Endometrial microvascular endothelial cells (primary cell): ENCODE measurements at regions not wholly inside any gene's neighbourhood (a gene's known extent, or its start where the extent isn't known, plus 50 kb on each side); places are given as distances from the start of the nearest gene placed in this dataset.

Experiments used
- in situ Hi-C: cut with HindIII; loops from 2 replicates; pipeline ENCODE4 v1.10.0; 2017; ENCODE audit warnings: low sequenced_read_pairs, low pct_unique_long_range_greater_than_20kb; ENCODE audit errors: inconsistent ontology term

GRCh38 chr2:83661711-83662110 is 797.4 kb downstream of the SUCLG1 start:
- in situ Hi-C loops: no loop called here

GRCh38 chr2:83654091-83654611 is 804.9 kb downstream of the SUCLG1 start:
- in situ Hi-C loops: no loop called here

GRCh38 chr2:83650898-83651297 is 808.2 kb downstream of the SUCLG1 start:
- in situ Hi-C loops: no loop called here

- in situ Hi-C loops: no loop called here
Observed at GRCh38 chr2:83650161-83650560, 808.9 kb downstream of the SUCLG1 start.

- in situ Hi-C loops: no loop called here
Observed at GRCh38 chr2:83640506-83640905, 818.6 kb downstream of the SUCLG1 start.

- in situ Hi-C loops: no loop called here
Observed at GRCh38 chr2:83633423-83633822, 825.7 kb downstream of the SUCLG1 start.

GRCh38 chr2:83630351-83630750 is 828.7 kb downstream of the SUCLG1 start:
- in situ Hi-C loops: no loop called here

GRCh38 chr2:83615511-83615910 is 843.6 kb downstream of the SUCLG1 start:
- in situ Hi-C loops: no loop called here

- in situ Hi-C loops: no loop called here
Observed at GRCh38 chr2:83613178-83613577, 845.9 kb downstream of the SUCLG1 start.

GRCh38 chr2:83602753-83603152 is 856.3 kb downstream of the SUCLG1 start:
- in situ Hi-C loops: no loop called here

- in situ Hi-C loops: no loop called here
Observed at GRCh38 chr2:83596592-83597282, 862.3 kb downstream of the SUCLG1 start.

GRCh38 chr2:83595926-83596325 is 863.2 kb downstream of the SUCLG1 start:
- in situ Hi-C loops: no loop called here

GRCh38 chr2:83595121-83595690 is 863.9 kb downstream of the SUCLG1 start:
- in situ Hi-C loops: no loop called here

- in situ Hi-C loops: no loop called here
Observed at GRCh38 chr2:83594241-83595120, 864.6 kb downstream of the SUCLG1 start.

GRCh38 chr2:83587309-83587708 is 871.8 kb downstream of the SUCLG1 start:
- in situ Hi-C loops: no loop called here

- in situ Hi-C loops: no loop called here
Observed at GRCh38 chr2:83585250-83585649, 873.8 kb downstream of the SUCLG1 start.

- in situ Hi-C loops: no loop called here
Observed at GRCh38 chr2:83584672-83585071, 874.4 kb downstream of the SUCLG1 start.

GRCh38 chr2:83582589-83582988 is 876.5 kb downstream of the SUCLG1 start:
- in situ Hi-C loops: no loop called here

GRCh38 chr2:83579507-83579906 is 879.6 kb downstream of the SUCLG1 start:
- in situ Hi-C loops: no loop called here

GRCh38 chr2:83578405-83578804 is 880.7 kb downstream of the SUCLG1 start:
- in situ Hi-C loops: no loop called here
